ENCODE measurements at regions not wholly inside any gene's neighbourhood (a gene's known extent, or its start where the extent isn't known, plus 50 kb on each side); places are given as distances from the start of the nearest gene placed in this dataset.

- no peak for DNase-seq
These were observed 218.5 kb upstream of the TSHZ3 start for GRCh38 chr19:31567776-31568175.

GRCh38 chr19:31568724-31569123, 219.5 kb upstream of the TSHZ3 start:
- no peak for DNase-seq

DNA sequence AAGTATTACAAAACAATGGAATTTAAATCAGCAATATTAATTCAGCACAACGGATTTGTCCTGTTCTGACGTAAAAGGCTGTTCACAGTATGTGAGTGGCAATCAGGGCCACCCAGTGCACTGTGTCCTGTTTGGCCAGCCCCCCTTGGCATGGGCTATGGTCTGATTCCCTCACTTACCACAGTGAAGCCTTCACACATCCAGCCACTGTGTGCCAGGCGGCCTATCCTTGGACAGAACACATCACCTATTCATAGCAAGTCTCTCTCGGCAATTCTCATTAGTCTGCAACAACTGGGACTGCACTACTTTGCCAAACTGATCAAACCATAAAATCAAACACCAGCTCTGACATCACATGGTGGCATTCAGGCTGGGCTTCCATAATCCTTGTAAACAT, 221.5 kb upstream of the TSHZ3 start:
- DNase-seq, result no peak

GRCh38 chr19:31572102-31572975, 223.1 kb upstream of the TSHZ3 start:
- DNase-seq, result no peak

- no peak for DNase-seq
These were observed 223.7 kb upstream of the TSHZ3 start for GRCh38 chr19:31572976-31573298.

- DNase-seq, result no peak
These were observed 225.2 kb upstream of the TSHZ3 start for GRCh38 chr19:31574251-31574973.

DNA sequence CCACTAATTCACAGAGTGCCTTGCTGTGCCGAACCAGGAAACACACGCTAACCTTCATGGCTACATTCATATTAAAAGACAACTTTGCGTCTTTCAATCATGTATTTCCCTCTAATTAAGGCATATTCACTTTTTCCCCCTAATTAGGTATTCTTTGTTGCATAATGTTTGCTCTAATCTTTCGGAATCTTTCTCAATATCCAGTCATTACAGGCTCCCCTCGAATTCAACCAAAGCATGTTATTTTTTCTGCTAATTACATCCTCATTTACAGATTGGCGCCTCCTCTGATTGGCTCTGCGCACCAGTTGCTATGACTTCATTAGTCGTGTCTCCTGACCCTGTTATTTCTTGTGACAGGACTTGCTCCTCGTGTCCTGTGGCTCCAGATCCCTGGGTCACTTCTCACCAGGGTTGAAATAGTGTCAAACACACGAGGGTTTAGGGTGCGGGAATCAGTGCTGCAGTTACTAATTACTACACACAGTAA, 226.7 kb upstream of the TSHZ3 start:
- no peak for DNase-seq

- DNase-seq, result no peak
These were observed 229.1 kb upstream of the TSHZ3 start for GRCh38 chr19:31578326-31578725.

GRCh38 chr19:31583148-31583547, 233.9 kb upstream of the TSHZ3 start:
- no peak for DNase-seq

DNA sequence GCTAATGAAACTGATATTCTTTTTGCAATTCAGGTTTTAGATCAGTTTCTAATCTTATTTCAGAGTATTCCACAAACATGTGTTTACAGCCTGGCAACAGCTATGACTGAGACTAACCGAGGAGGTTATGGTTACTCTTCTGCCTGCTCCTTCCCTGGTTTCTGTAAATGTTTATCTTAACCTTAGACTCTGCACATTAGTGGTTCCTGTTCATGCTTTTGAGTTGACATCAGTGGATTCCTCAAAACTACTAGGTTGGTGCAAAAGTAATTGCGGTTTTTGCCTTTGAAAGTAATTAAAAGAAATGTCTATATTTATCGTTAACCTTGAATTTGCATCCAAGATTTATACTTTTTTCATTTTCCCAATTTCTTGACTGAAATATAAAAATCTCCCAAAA, 237.0 kb upstream of the TSHZ3 start:
- no peak for DNase-seq

DNA sequence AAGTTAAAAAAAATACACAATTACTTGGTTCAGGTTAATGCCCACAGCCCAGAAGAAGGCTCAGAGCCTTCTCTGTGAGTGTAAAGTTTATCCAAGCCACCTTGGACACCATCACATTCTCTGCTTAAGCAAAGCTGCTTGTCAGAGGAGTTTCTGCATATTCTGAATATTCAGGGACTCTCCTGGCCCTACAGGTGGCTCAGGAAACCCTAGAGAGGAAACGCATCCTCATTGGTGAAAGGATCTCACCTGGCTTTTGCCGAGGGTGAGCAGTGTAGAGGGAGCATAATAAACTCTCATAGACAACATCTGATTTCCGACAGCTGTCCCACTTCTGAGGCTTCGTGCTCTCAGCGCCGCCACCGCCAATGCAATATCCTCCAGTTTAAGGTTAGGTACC, 239.9 kb upstream of the TSHZ3 start:
- no peak for DNase-seq

DNA sequence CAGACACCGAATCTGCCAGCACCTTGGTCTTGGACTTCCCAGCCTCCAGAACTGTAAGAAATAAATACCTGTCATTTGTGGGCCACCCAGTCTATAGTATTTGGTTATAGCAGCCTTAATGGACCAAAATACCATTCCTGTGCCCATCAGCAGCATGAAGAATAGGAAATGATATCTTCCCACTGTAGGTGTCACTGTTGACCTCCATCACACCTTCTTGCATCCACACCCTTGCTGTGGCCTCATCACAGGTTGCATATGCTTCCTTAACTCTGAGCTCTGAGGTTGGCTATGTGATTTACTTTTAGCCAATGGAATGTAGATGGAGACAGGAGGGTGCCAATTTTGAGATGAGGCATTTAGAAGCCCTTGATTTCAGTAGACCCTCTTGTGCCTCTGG, 242.0 kb upstream of the TSHZ3 start:
- no peak for DNase-seq

GRCh38 chr19:31592456-31592855, 243.2 kb upstream of the TSHZ3 start:
- no peak for DNase-seq

- no peak for DNase-seq
These were observed 245.5 kb upstream of the TSHZ3 start for GRCh38 chr19:31594701-31595100.

GRCh38 chr19:31595521-31595920, 246.3 kb upstream of the TSHZ3 start:
- no peak for DNase-seq

GRCh38 chr19:31596751-31597150, 247.5 kb upstream of the TSHZ3 start:
- DNase-seq, result no peak

DNA sequence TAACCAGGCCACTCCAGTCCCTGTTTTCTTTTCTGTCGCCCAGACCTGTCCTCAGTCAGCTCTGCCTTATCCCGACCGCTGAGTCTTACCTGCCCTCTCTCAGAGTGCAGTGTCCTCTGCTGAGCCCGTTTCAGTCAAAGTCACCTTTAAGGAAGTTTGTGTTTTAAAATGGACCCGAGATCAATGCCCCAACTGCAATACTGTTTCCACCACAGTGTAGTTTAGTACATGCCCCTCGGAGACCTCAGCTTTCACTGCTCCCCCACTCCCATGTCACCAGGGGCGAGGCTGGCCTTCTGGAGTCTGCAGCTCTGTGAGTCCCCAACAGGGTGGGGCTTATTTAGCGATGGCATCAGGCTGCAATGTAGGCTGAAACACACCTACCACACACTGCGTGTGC, 248.4 kb upstream of the TSHZ3 start:
- DNase-seq, result no peak

- no peak for DNase-seq
These were observed 249.5 kb upstream of the TSHZ3 start for GRCh38 chr19:31598730-31599238.

DNA sequence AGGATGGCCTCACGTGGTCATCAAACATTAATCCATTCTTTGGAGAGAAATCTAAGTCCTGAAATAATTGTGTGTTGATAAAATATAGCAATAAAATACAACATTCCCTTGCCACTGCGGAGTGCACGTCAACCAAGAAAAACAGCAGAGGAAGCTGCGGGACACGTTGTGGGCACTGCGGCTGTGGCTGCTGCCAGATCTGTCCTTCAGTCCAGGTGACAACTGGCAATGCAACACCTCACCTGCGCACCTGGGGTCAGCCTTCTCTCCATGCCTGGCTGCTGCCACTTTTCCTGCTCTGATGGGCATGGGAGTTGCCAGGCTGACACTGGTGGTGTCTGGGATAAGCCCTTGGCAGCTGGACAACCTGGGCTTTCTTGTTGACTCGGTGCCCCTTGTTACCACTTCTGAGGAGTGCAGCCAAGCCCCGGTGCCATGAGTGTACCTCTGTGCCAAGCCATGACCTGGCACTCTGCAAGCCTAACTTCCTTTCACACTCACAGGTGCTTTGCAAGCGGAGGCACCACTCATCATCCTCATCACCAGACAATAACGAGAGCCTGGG, 251.6 kb upstream of the TSHZ3 start:
- no peak for DNase-seq

DNA sequence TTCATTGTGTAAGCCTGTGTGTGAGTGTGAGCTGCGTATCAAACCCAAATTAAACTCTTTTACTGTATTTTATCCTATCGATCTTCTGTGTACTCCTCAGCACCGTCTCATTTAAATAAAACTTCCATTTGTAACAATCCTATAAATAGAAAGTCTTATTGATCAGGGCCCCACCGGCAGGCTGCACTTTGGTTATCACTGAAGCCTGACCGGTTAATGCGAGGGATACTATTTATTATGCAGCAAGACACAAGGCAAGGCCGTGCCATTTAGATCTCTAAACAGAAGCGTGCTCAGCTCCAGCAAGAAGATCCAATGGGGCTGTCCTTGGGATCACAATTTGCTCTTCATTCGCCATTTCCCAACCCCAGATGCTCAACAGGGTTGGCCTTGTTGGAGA, 252.6 kb upstream of the TSHZ3 start:
- DNase-seq, result no peak

- no peak for DNase-seq
These were observed 253.3 kb upstream of the TSHZ3 start for GRCh38 chr19:31602548-31602947.

GRCh38 chr19:31604493-31605040, 255.3 kb upstream of the TSHZ3 start:
- DNase-seq, result no peak

DNA sequence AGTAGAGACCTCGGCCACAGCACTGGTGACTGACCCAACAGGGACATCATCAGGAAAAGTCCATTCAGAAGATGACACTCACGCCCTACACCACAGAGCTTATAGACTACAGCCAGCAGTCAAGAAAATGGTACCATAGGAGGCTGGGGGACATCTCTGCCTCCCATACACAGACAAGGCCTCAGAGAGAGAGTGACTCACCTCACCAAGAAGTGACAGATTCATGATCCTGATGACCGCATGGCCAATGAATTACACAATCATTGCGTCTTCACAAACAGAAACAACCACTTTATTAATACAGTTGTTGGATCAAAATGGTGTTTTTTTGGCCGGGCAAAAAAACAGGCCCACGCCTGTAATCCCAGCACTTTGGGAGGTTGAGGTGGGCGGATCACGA, 260.8 kb upstream of the TSHZ3 start:
- DNase-seq, result no peak

Data from NCI-H2227 treated with DMSO at 0.1 percent for 48 hours (cell line).